H1 (cell line): ENCODE measurements at regions not wholly inside any gene's neighbourhood (a gene's known extent, or its start where the extent isn't known, plus 50 kb on each side); places are given as distances from the start of the nearest gene placed in this dataset.

Experiments used
- CTCF ChIA-PET: fragments of 300-600 bp; sonication (Branson Sonifier 250); formaldehyde crosslinking; loops from one replicate; lab custom pipeline; 2021; ENCODE audit not compliant: partially characterized antibody; lab: Charles Lee
- POLR2A ChIA-PET: fragments of 300-600 bp; sonication (Branson Sonifier 250); formaldehyde crosslinking; loops from one replicate; lab custom pipeline; 2021; ENCODE audit warnings: inconsistent platforms; ENCODE audit not compliant: partially characterized antibody; lab: Charles Lee
- DNase-seq, 2 experiments: peaks; one replicate each; pipeline versions ENCODE4 v3.0.0 to v3.0.0-alpha.2; 2010 to 2022; ENCODE audit warnings: low spot score in 2 of 2, low read depth in 1 of 2, mixed read lengths in 1 of 2
- FAIRE-seq: peaks from 2 replicates; lab custom pipeline; 2011; peaks lifted over from hg19 to GRCh38; lab: Jason Lieb, UNC
- H2AFZ ChIP-seq: 2 replicates; pipeline ENCODE4 v1.8.1; 2012; ENCODE audit warnings: low read length, inconsistent platforms
- H2AK5ac ChIP-seq: 2 replicates; pipeline ENCODE4 v1.6.1; 2013; ENCODE audit warnings: low read depth, low read length
- H2BK120ac ChIP-seq: replicated peaks from 2 replicates; pipeline ENCODE3; 2013; ENCODE audit warnings: low read depth, low read length, inconsistent platforms
- H2BK12ac ChIP-seq: 2 replicates; pipeline ENCODE4 v1.6.1; 2013; ENCODE audit warnings: low read depth, low read length
- H2BK15ac ChIP-seq: 2 replicates; pipeline ENCODE4 v1.6.1; 2013; ENCODE audit warnings: low read length
- H2BK20ac ChIP-seq: 2 replicates; pipeline ENCODE4 v1.6.1; 2013; ENCODE audit warnings: low read length
- H2BK5ac ChIP-seq: 2 replicates; pipeline ENCODE4 v1.6.1; 2013; ENCODE audit warnings: low read depth, low read length
- H3K14ac ChIP-seq: 2 replicates; pipeline ENCODE4 v1.6.1; 2013; ENCODE audit warnings: inconsistent platforms; ENCODE audit not compliant: insufficient read length
- H3K18ac ChIP-seq: 2 replicates; pipeline ENCODE4 v1.6.1; 2013; ENCODE audit warnings: low read length; ENCODE audit errors: extremely low read depth
- H3K23ac ChIP-seq: 2 replicates; pipeline ENCODE4 v1.6.1; 2013; ENCODE audit warnings: inconsistent platforms; ENCODE audit not compliant: insufficient read length
- H3K23me2 ChIP-seq: 2 replicates; pipeline ENCODE4 v1.6.1; 2013; ENCODE audit warnings: low read depth, low read length
- H3K27ac ChIP-seq: 2 replicates; pipeline ENCODE4 v1.6.1; 2011; ENCODE audit warnings: low read depth, low read length, inconsistent platforms
- H3K27me3 ChIP-seq, 4 experiments: replicated peaks in 1 of 4; 1 replicate in 1 of 4; 2 replicates in 3 of 4; pipeline versions ENCODE4 v1.6.1 to v1.8.1; 2011 to 2013; ENCODE audit warnings: low read length in 3 of 4, mild to moderate bottlenecking in 3 of 4, inconsistent platforms in 2 of 4, mixed read lengths in 2 of 4, moderate library complexity in 1 of 4; ENCODE audit not compliant: control insufficient read depth in 3 of 4, insufficient read depth in 3 of 4; ENCODE audit errors: extremely low read depth in 1 of 4
- H3K36me3 ChIP-seq, 4 experiments: 2 replicates each; pipeline versions ENCODE4 v1.6.1 to v1.8.1; 2011 to 2013; ENCODE audit warnings: mild to moderate bottlenecking in 4 of 4, low read length in 3 of 4, moderate library complexity in 2 of 4, control low read depth in 1 of 4, inconsistent platforms in 1 of 4; ENCODE audit not compliant: insufficient read depth in 4 of 4, control insufficient read depth in 2 of 4
- H3K4ac ChIP-seq: replicated peaks from 2 replicates; pipeline ENCODE3; 2013; ENCODE audit warnings: low read length, low read depth, mixed read lengths, inconsistent platforms; ENCODE audit not compliant: insufficient read length
- H3K4me1 ChIP-seq, 4 experiments: replicated peaks in 1 of 4; 1 replicate in 1 of 4; 2 replicates in 3 of 4; pipeline versions ENCODE4 v1.6.1 to v1.8.1; 2011 to 2013; ENCODE audit warnings: low read length in 3 of 4, inconsistent platforms in 2 of 4, mixed read lengths in 1 of 4; ENCODE audit not compliant: insufficient read depth in 4 of 4, control insufficient read depth in 3 of 4
- H3K4me2 ChIP-seq, 2 experiments: 2 replicates each; pipeline versions ENCODE4 v1.6.1 to v1.8.1; 2011 to 2013; ENCODE audit warnings: low read depth in 2 of 2, low read length in 2 of 2, control low read depth in 1 of 2, inconsistent platforms in 1 of 2, mild to moderate bottlenecking in 1 of 2; ENCODE audit not compliant: insufficient read depth in 1 of 2
- H3K4me3 ChIP-seq, 4 experiments: fragments of 200-600, 300-600 bp in 1 of 4; sonication (generic), shearing (Covaris generic), sonication (Bioruptor Twin) in 1 of 4; 2 replicates each; pipeline versions ENCODE4 v1.5.1 to v1.8.1; 2011 to 2016; ENCODE audit warnings: low read length in 4 of 4, low read depth in 3 of 4, control low read depth in 2 of 4, inconsistent platforms in 2 of 4, mild to moderate bottlenecking in 2 of 4, mixed read lengths in 1 of 4, moderate library complexity in 1 of 4; ENCODE audit not compliant: insufficient read depth in 2 of 4; ENCODE audit errors: extremely low read depth in 1 of 4
- H3K56ac ChIP-seq: replicated peaks from 2 replicates; pipeline ENCODE3; 2013; ENCODE audit warnings: low read depth, mild to moderate bottlenecking, mixed read lengths, low read length, inconsistent platforms; ENCODE audit not compliant: insufficient read length
- H3K79me1 ChIP-seq: 2 replicates; pipeline ENCODE4 v1.6.1; 2013; ENCODE audit warnings: low read depth, low read length, control low read depth
- H3K79me2 ChIP-seq, 2 experiments: 2 replicates each; pipeline versions ENCODE4 v1.6.1 to v1.8.1; 2012 to 2013; ENCODE audit warnings: low read length in 2 of 2, mild to moderate bottlenecking in 2 of 2, inconsistent platforms in 1 of 2; ENCODE audit not compliant: insufficient read depth in 2 of 2, control insufficient read depth in 1 of 2
- H3K9ac ChIP-seq, 4 experiments: replicated peaks in 1 of 4; 1 replicate in 1 of 4; 2 replicates in 3 of 4; pipeline versions ENCODE4 v1.6.1 to v1.8.1; 2011 to 2013; ENCODE audit warnings: low read depth in 3 of 4, low read length in 3 of 4, control low read depth in 2 of 4, mild to moderate bottlenecking in 2 of 4, moderate library complexity in 2 of 4, inconsistent platforms in 1 of 4; ENCODE audit errors: extremely low read depth in 1 of 4
- H3K9me3 ChIP-seq, 2 experiments: 2 replicates each; pipeline versions ENCODE4 v1.6.1 to v1.8.1; 2012 to 2013; ENCODE audit warnings: mild to moderate bottlenecking in 2 of 2, moderate library complexity in 2 of 2, control low read depth in 1 of 2, inconsistent platforms in 1 of 2, low read depth in 1 of 2, low read length in 1 of 2, mixed read lengths in 1 of 2; ENCODE audit not compliant: insufficient read depth in 2 of 2
- H4K20me1 ChIP-seq, 2 experiments: replicated peaks in 1 of 2; 2 replicates each; pipeline versions ENCODE3 to v1.8.1; 2011 to 2013; ENCODE audit warnings: inconsistent platforms in 2 of 2, low read length in 2 of 2, mild to moderate bottlenecking in 1 of 2; ENCODE audit not compliant: insufficient read depth in 2 of 2, control insufficient read depth in 1 of 2
- H4K5ac ChIP-seq: 2 replicates; pipeline ENCODE4 v1.6.1; 2013; ENCODE audit warnings: low read length, low read depth, mixed read lengths, inconsistent platforms; ENCODE audit not compliant: insufficient read length
- H4K8ac ChIP-seq: 2 replicates; pipeline ENCODE4 v1.8.0; 2013; ENCODE audit warnings: mild to moderate bottlenecking, moderate library complexity, low read length, inconsistent platforms; ENCODE audit not compliant: insufficient read depth; ENCODE audit errors: extremely low read depth
- H4K91ac ChIP-seq: replicated peaks from 2 replicates; pipeline ENCODE3; 2013; ENCODE audit warnings: low read length, mixed read lengths, inconsistent platforms; ENCODE audit not compliant: insufficient read length
- BRCA1 ChIP-seq: IDR thresholded peaks from 2 replicates; pipeline ENCODE4 v1.6.1; 2012; ENCODE audit warnings: low read depth, low read length, improper control_type of control experiment
- CEBPB ChIP-seq: IDR thresholded peaks from 2 replicates; pipeline ENCODE4 v1.6.1; 2012; ENCODE audit warnings: low read depth, low read length
- CHD1 ChIP-seq: IDR thresholded peaks from 2 replicates; pipeline ENCODE4 v1.6.1; 2012; ENCODE audit warnings: low read depth, low read length, improper control_type of control experiment
- CHD2 ChIP-seq: IDR thresholded peaks from 2 replicates; pipeline ENCODE4 v1.6.1; 2012; ENCODE audit warnings: low read length, improper control_type of control experiment
- CTBP2 ChIP-seq: IDR thresholded peaks from 2 replicates; pipeline ENCODE4 v1.7.0; 2011; ENCODE audit warnings: borderline replicate concordance, mild to moderate bottlenecking, moderate library complexity, mixed read lengths, low read length; ENCODE audit not compliant: insufficient read depth, insufficient read length
- GTF2F1 ChIP-seq: IDR thresholded peaks from 2 replicates; pipeline ENCODE4 v1.6.1; 2012; ENCODE audit warnings: low read depth, low read length, improper control_type of control experiment, borderline replicate concordance
- MAFK ChIP-seq: IDR thresholded peaks from 2 replicates; pipeline ENCODE4 v1.6.1; 2012; ENCODE audit warnings: low read depth, mild to moderate bottlenecking, improper control_type of control experiment, low read length
- SIX5 ChIP-seq: IDR thresholded peaks from 2 replicates; pipeline ENCODE4 v1.6.1; 2011; ENCODE audit warnings: mild to moderate bottlenecking, low read depth, low read length
- SUZ12 ChIP-seq: fragments of 200-600 bp; sonication (generic); IDR thresholded peaks from 2 replicates; pipeline ENCODE4 v1.6.1; 2012; ENCODE audit warnings: mild to moderate bottlenecking, inconsistent platforms, low read length, moderate library complexity, mixed read lengths
- TEAD4 ChIP-seq: IDR thresholded peaks from 2 replicates; pipeline ENCODE4 v1.6.1; 2012; ENCODE audit warnings: low read depth, low read length, inconsistent platforms, mixed read lengths
- WGBS, 2 experiments: shearing (Covaris generic) in 1 of 2; methylation state at CpG; one replicate each; pipeline versions ENCODE4 v1.1.6 to v1.1.7; 2013 to 2015; ENCODE audit warnings: low lambda C conversion rate in 2 of 2, mixed read lengths in 2 of 2, inconsistent platforms in 1 of 2, low coverage in 1 of 2, missing lambda C conversion rate in 1 of 2; ENCODE audit not compliant: insufficient replicate concordance in 2 of 2, insufficient coverage in 1 of 2, insufficient read length in 1 of 2; ENCODE audit errors: extremely low coverage in 1 of 2, missing lambda C conversion rate in 1 of 2; 5-methylcytosine and 5-hydroxymethylcytosine counted together

DNA sequence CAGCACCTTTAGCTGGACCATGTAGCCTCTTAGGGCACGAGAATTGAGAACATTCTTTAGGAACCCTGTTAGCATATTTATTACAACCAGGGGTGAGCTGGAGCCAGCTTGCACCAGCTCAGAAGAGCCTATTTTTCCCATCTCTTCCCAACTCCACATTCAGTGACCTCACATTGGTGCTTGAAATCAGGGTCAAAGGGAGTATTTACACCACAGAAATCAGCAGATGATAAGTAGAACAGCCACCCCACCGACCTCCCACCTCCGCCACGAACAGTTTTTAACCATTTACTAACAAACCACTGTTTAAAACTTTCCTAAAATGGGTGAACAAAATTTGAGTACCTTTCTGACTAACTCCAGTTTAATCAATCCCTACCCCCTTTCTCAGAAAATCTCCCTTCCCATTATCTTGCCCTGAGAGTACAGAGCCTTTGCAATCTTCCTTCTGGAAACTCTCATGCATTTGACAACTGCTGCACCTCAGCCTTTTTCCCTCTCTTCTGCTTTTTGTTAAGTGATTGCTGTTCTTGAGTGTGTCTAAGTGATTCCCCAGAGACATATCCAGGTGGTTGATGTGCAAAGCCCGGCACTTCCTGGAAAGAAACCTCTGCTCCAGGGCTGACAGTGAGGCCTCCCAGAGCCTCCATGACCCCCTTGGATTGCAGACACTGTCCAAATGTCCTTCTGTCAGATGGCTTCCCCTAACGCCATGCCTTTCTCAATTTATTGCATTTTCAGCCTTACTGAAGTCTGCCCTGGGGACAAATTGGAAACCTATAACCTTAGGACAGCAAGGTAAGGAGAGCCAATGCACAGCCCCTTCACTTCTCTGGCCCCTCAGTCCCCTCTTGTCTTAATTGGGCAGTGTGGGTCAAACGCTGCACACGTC lies 389.5 kb upstream of the TNP1 start:
- no peaks in the 10 kb centered on the region for H3K79me1 ChIP-seq
- WGBS, 2 experiments, result 85% methylated on average over 8 of the region's 8 CpGs; no CpG with 5 or more reads in 1 of the 2 experiments
- no peak for FAIRE-seq
- ChIA-PET CTCF (interaction anchor here (0.6 to 0.9 kb wide), 3 partner anchors 10 to 46 kb away, joined by 3 read pairs; no protein-coding TSS in a partner anchor), POLR2A (no interaction called here)
- H3K23ac ChIP-seq, result no peak overlapping the region
- H3K4ac ChIP-seq, result no peak overlapping the region
- DNase-seq, result no peak
- H2BK20ac ChIP-seq, result no peak overlapping the region
- no peak overlapping the region for H4K5ac ChIP-seq
- H3K4me3 ChIP-seq, result no peak overlapping the region
- H2BK15ac ChIP-seq, result no peak overlapping the region
- H2AFZ ChIP-seq, result no peak overlapping the region
- H2BK5ac ChIP-seq, result no peak overlapping the region
- H4K8ac ChIP-seq, result no peak overlapping the region
- peaks cover 0 to 2% of the 10 kb centered on the region in 2 experiments for H4K20me1 ChIP-seq
- peaks cover 0 to 6% (median 3%) of the 10 kb centered on the region in 4 experiments; a peak in 1 of 7 replicates for H3K27me3 ChIP-seq
- no peaks in the 10 kb centered on the region for H3K23me2 ChIP-seq
- H3K36me3 ChIP-seq, result no peaks in the 10 kb centered on the region
- H3K4me1 ChIP-seq, result no peaks in the 10 kb centered on the region
- no peak overlapping the region for H3K56ac ChIP-seq
- no peak overlapping the region for H3K18ac ChIP-seq
- no peaks in the 10 kb centered on the region for H3K9me3 ChIP-seq
- no peak overlapping the region for H2AK5ac ChIP-seq
- no peak overlapping the region for H2BK120ac ChIP-seq
- H3K9ac ChIP-seq, result no peak overlapping the region
- no peak overlapping the region for H3K27ac ChIP-seq
- no peak overlapping the region for H3K14ac ChIP-seq
- no peak overlapping the region for H2BK12ac ChIP-seq
- H3K79me2 ChIP-seq, result no peaks in the 10 kb centered on the region
- H3K4me2 ChIP-seq, result no peak overlapping the region
- H4K91ac ChIP-seq, result no peak overlapping the region
- TF ChIP-seq TEAD4, result no peak
- no peak for TF ChIP-seq SUZ12
- TF ChIP-seq CHD1, result no peak
- no peak for TF ChIP-seq CTBP2
- TF ChIP-seq MAFK, result no peak
- TF ChIP-seq CEBPB, result no peak
- no peak for TF ChIP-seq SIX5
- TF ChIP-seq CHD2, result no peak
- no peak for TF ChIP-seq GTF2F1
- no peak for TF ChIP-seq BRCA1
